ENCODE measurements at regions not wholly inside any gene's neighbourhood (a gene's known extent, or its start where the extent isn't known, plus 50 kb on each side); places are given as distances from the start of the nearest gene placed in this dataset.

DNA sequence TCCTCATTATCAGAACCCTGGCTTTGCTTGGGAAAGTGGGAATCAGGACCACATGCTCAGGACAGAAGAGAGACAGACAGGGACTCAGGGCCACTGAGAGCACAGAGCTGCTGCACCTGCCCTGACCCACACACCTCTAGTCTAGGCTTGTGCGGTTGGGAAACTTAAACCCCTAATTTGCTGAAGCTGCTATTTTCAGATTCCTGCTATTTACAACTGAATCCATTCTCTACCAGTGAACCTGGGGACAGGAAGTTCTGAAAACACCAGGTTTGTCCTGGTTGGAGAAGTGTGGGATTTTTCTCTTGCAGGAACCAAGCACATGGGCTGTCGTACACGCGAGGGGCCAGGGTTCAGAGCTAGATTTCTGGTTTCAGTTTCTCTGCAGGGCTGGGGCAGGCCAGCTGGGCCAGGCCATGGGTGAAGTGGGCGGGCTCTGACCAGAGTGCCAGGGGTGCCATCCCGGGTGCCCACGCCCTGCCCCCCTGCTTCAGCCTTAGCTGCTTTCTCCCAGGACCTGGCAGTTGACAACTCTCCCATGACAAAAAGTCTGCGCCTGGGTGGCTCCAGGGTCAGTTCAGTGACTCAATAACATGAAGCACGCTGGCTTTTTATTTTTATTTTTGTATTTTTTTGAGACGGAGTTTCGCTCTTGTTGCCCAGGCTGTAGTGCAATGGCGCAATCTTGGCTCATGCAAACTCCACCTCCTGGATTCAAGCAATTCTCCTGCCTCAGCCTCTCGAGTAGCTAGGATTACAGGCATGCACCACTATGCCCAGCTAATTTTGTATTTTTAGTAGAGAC, 51.3 kb upstream of the SLC1A4 start:
- peaks cover 5% of the 10 kb centered on the region for H3K4me1 ChIP-seq (ENCODE audit: insufficient read depth, low read length)
- no peaks in the 10 kb centered on the region for H3K27me3 ChIP-seq (ENCODE audit: insufficient read depth, low read length, poor library complexity)
- no peak for TF ChIP-seq EZH2 (IDR thresholded peaks at IDR 0.05; ENCODE audit: borderline replicate concordance, low read depth, low read length, severe bottlenecking)
- TF ChIP-seq CTCF (IDR thresholded peaks at IDR 0.05; ENCODE audit: borderline replicate concordance, extremely low read depth, low read length, poor library complexity, severe bottlenecking), result no peak
- H3K9me3 ChIP-seq (ENCODE audit: insufficient read depth, low read length, severe bottlenecking), result peaks cover 2% of the 10 kb centered on the region
- H3K4me3 ChIP-seq (ENCODE audit: low read depth in 1 of 2, low read length in 2 of 2), result no peak overlapping the region
- H3K9ac ChIP-seq (ENCODE audit: low read depth, low read length), result no peak overlapping the region
- DNase-seq (no peak), ATAC-seq (ENCODE audit: insufficient read depth, low read depth) (peak; percentile 61)
- H3K4me2 ChIP-seq (ENCODE audit: insufficient read depth, low read length), result no peak overlapping the region
- H4K20me1 ChIP-seq (ENCODE audit: insufficient read depth, low read length), result no peaks in the 10 kb centered on the region
- H3K36me3 ChIP-seq (ENCODE audit: insufficient read depth, low read length), result no peaks in the 10 kb centered on the region
- H3K27ac ChIP-seq (ENCODE audit: low read length), result peak overlapping the region; percentile 56
- H3K79me2 ChIP-seq (ENCODE audit: insufficient read depth, low read length), result no peaks in the 10 kb centered on the region
- H2AFZ ChIP-seq (ENCODE audit: low read depth, low read length), result no peak overlapping the region

GRCh38 chr2:64938607-64939285, 50.5 kb upstream of the SLC1A4 start:
- no peaks in the 10 kb centered on the region for H4K20me1 ChIP-seq (ENCODE audit: insufficient read depth, low read length)

DNA sequence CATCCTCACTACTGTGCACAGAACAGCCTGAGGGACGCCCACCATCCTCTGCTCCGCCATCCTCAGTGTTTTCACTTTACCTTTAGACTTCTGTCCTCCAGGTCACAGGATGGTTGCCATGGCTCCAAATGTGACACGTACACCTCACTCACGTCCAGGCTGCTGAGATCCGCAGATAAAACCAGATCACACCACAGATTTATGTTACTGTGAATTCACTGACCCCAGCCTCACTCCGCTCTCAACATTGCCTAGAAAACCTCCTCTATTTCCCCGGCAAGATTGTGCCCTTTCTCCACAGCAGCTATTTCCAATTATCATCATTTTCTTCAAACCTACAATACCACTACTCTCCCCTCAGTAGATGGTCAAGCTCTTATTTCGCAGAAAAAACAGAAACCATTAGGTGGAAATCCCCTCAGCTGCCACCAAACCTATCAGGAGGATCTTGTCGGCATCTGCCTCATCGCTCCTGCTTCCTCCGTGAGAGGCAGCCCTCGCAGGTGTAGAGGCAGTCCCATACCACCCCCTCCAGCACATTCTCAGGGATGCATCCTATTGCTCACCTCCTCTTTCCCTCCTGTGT, 49.8 kb upstream of the SLC1A4 start:
- no peak overlapping the region for H3K4me3 ChIP-seq (ENCODE audit: low read depth in 1 of 2, low read length in 2 of 2)
- TF ChIP-seq CTCF (IDR thresholded peaks at IDR 0.05; ENCODE audit: borderline replicate concordance, extremely low read depth, low read length, poor library complexity, severe bottlenecking), result no peak
- no peak for TF ChIP-seq EZH2 (IDR thresholded peaks at IDR 0.05; ENCODE audit: borderline replicate concordance, low read depth, low read length, severe bottlenecking)
- H3K9me3 ChIP-seq (ENCODE audit: insufficient read depth, low read length, severe bottlenecking), result peaks cover 2% of the 10 kb centered on the region
- no peak overlapping the region for H3K27ac ChIP-seq (ENCODE audit: low read length)
- H3K36me3 ChIP-seq (ENCODE audit: insufficient read depth, low read length), result no peaks in the 10 kb centered on the region
- H2AFZ ChIP-seq (ENCODE audit: low read depth, low read length), result no peak overlapping the region
- no peaks in the 10 kb centered on the region for H4K20me1 ChIP-seq (ENCODE audit: insufficient read depth, low read length)
- ATAC-seq (ENCODE audit: insufficient read depth, low read depth) (no peak), DNase-seq (no peak)
- no peaks in the 10 kb centered on the region for H3K27me3 ChIP-seq (ENCODE audit: insufficient read depth, low read length, poor library complexity)
- H3K79me2 ChIP-seq (ENCODE audit: insufficient read depth, low read length), result no peaks in the 10 kb centered on the region
- H3K4me2 ChIP-seq (ENCODE audit: insufficient read depth, low read length), result no peak overlapping the region
- peaks cover 16% of the 10 kb centered on the region for H3K4me1 ChIP-seq (ENCODE audit: insufficient read depth, low read length)
- no peak overlapping the region for H3K9ac ChIP-seq (ENCODE audit: low read depth, low read length)

More at GRCh38 chr2:64938607-64939285, 50.5 kb upstream of the SLC1A4 start:
- peaks cover 2% of the 10 kb centered on the region for H3K9me3 ChIP-seq (ENCODE audit: insufficient read depth, low read length, severe bottlenecking)
- no peak overlapping the region for H2AFZ ChIP-seq (ENCODE audit: low read depth, low read length)
- no peak overlapping the region for H3K4me2 ChIP-seq (ENCODE audit: insufficient read depth, low read length)
- H3K27me3 ChIP-seq (ENCODE audit: insufficient read depth, low read length, poor library complexity), result no peaks in the 10 kb centered on the region
- TF ChIP-seq CTCF (IDR thresholded peaks at IDR 0.05; ENCODE audit: borderline replicate concordance, extremely low read depth, low read length, poor library complexity, severe bottlenecking) (no peak), EZH2 (IDR thresholded peaks at IDR 0.05; ENCODE audit: borderline replicate concordance, low read depth, low read length, severe bottlenecking) (no peak)
- ATAC-seq (ENCODE audit: insufficient read depth, low read depth), result no peak
- no peak overlapping the region for H3K9ac ChIP-seq (ENCODE audit: low read depth, low read length)
- H3K27ac ChIP-seq (ENCODE audit: low read length), result no peak overlapping the region
- no peaks in the 10 kb centered on the region for H3K36me3 ChIP-seq (ENCODE audit: insufficient read depth, low read length)
- no peak for DNase-seq
- H3K4me1 ChIP-seq (ENCODE audit: insufficient read depth, low read length), result peaks cover 9% of the 10 kb centered on the region
- no peaks in the 10 kb centered on the region for H3K79me2 ChIP-seq (ENCODE audit: insufficient read depth, low read length)
- no peak overlapping the region for H3K4me3 ChIP-seq (ENCODE audit: low read depth in 1 of 2, low read length in 2 of 2)

Data from DND-41 (cell line).